ENCODE measurements at regions not wholly inside any gene's neighbourhood (a gene's known extent, or its start where the extent isn't known, plus 50 kb on each side); places are given as distances from the start of the nearest gene placed in this dataset.

DNA sequence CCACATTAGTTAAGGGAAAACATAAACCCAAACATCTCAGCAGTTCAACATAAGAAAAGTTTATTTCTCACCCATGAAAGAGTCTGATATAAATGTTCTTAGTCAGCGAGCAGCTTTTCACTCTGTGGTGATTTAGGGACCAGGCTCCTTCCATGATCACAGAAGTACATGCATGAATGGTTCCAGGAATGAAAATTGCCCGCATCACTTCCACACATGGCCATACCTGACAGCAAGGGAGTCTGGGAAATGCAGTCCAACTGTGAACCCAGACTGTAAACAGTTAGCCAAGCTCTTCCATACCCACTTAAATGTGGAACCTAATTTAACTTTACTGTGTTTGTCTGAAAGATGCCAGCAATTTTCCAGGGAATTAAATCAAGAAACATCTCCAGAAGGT is 353.9 kb downstream of the HACE1 start:
- Histone ChIP-seq H3K36me3 (ENCODE audit: control insufficient read depth in 4 of 4, insufficient read depth in 3 of 4, low read depth in 1 of 4, low read length in 3 of 4) (no peaks in the 10 kb centered on the region), H3K9ac (ENCODE audit: low read depth in 1 of 2, low read length in 2 of 2) (no peak overlapping the region), H3K4me1 (ENCODE audit: control insufficient read depth in 4 of 4, insufficient read depth in 4 of 4, low read length in 3 of 4) (no peaks in the 10 kb centered on the region), H3K27ac (ENCODE audit: low read depth in 1 of 2, low read length in 2 of 2) (no peak overlapping the region), H3K27me3 (ENCODE audit: control insufficient read depth in 4 of 4, insufficient read depth in 4 of 4, low read length in 3 of 4) (no peaks in the 10 kb centered on the region), H3K9me3 (ENCODE audit: control insufficient read depth in 4 of 4, low read length in 3 of 4) (no peaks in the 10 kb centered on the region), H3K4me3 (ENCODE audit: low read depth in 1 of 3, low read length in 3 of 3) (no peak overlapping the region)
- WGBS, result 86% methylated on average over 2 of the region's 2 CpGs
- DNase-seq (ENCODE audit: low spot score), result no peak
- TF ChIP-seq GABPA (IDR thresholded peaks at IDR 0.05 in 1 of 2, conservative IDR thresholded peaks at IDR 0.05 in 1 of 2) (no peak), SP1 (IDR thresholded peaks at IDR 0.05) (no peak), MAX (IDR thresholded peaks at IDR 0.05) (no peak), TAF1 (conservative IDR thresholded peaks at IDR 0.05) (no peak), YY1 (IDR thresholded peaks at IDR 0.05) (no peak), HNF4A (conservative IDR thresholded peaks at IDR 0.05) (no peak), FOXA1 (IDR thresholded peaks at IDR 0.05) (no peak), RAD21 (IDR thresholded peaks at IDR 0.05) (no peak), JUND (IDR thresholded peaks at IDR 0.05) (no peak), FOXA2 (IDR thresholded peaks at IDR 0.05) (no peak), HNF4G (IDR thresholded peaks at IDR 0.05) (no peak), EGR1 (IDR thresholded peaks at IDR 0.05; ENCODE audit: low read depth in 2 of 2) (no peak)
- TF ChIP-seq, protein P1, sequence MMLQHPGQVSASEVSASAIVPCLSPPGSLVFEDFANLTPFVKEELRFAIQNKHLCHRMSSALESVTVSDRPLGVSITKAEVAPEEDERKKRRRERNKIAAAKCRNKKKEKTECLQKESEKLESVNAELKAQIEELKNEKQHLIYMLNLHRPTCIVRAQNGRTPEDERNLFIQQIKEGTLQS (IDR thresholded peaks at IDR 0.05), result no peak
- TF ChIP-seq, protein P2, sequence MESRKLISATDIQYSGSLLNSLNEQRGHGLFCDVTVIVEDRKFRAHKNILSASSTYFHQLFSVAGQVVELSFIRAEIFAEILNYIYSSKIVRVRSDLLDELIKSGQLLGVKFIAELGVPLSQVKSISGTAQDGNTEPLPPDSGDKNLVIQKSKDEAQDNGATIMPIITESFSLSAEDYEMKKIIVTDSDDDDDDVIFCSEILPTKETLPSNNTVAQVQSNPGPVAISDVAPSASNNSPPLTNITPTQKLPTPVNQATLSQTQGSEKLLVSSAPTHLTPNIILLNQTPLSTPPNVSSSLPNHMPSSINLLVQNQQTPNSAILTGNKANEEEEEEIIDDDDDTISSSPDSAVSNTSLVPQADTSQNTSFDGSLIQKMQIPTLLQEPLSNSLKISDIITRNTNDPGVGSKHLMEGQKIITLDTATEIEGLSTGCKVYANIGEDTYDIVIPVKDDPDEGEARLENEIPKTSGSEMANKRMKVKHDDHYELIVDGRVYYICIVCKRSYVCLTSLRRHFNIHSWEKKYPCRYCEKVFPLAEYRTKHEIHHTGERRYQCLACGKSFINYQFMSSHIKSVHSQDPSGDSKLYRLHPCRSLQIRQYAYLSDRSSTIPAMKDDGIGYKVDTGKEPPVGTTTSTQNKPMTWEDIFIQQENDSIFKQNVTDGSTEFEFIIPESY (IDR thresholded peaks at IDR 0.05), result no peak
- TF ChIP-seq, protein P3, sequence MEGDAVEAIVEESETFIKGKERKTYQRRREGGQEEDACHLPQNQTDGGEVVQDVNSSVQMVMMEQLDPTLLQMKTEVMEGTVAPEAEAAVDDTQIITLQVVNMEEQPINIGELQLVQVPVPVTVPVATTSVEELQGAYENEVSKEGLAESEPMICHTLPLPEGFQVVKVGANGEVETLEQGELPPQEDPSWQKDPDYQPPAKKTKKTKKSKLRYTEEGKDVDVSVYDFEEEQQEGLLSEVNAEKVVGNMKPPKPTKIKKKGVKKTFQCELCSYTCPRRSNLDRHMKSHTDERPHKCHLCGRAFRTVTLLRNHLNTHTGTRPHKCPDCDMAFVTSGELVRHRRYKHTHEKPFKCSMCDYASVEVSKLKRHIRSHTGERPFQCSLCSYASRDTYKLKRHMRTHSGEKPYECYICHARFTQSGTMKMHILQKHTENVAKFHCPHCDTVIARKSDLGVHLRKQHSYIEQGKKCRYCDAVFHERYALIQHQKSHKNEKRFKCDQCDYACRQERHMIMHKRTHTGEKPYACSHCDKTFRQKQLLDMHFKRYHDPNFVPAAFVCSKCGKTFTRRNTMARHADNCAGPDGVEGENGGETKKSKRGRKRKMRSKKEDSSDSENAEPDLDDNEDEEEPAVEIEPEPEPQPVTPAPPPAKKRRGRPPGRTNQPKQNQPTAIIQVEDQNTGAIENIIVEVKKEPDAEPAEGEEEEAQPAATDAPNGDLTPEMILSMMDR (IDR thresholded peaks at IDR 0.05; ENCODE audit: low read depth, low read length, missing input control), result no peak

GRCh38 chr6:104500265-104500664 is 359.5 kb downstream of the HACE1 start:
- no peak overlapping the region for H3K9ac ChIP-seq (ENCODE audit: low read depth in 1 of 2, low read length in 2 of 2)
- no peak overlapping the region for H3K27ac ChIP-seq (ENCODE audit: low read depth in 1 of 2, low read length in 2 of 2)
- H3K4me1 ChIP-seq (ENCODE audit: control insufficient read depth in 4 of 4, insufficient read depth in 4 of 4, low read length in 3 of 4), result no peaks in the 10 kb centered on the region
- peaks cover 0 to 2% (median 0%) of the 10 kb centered on the region in 4 donors for H3K27me3 ChIP-seq (ENCODE audit: control insufficient read depth in 4 of 4, insufficient read depth in 4 of 4, low read length in 3 of 4)
- no peak for TF ChIP-seq HNF4A (conservative IDR thresholded peaks at IDR 0.05)
- H3K9me3 ChIP-seq (ENCODE audit: control insufficient read depth in 4 of 4, low read length in 3 of 4), result no peaks in the 10 kb centered on the region
- H3K4me3 ChIP-seq (ENCODE audit: low read depth in 1 of 3, low read length in 3 of 3), result no peak overlapping the region
- WGBS, result 92% methylated on average over 2 of the region's 2 CpGs
- no peaks in the 10 kb centered on the region for H3K36me3 ChIP-seq (ENCODE audit: control insufficient read depth in 4 of 4, insufficient read depth in 3 of 4, low read depth in 1 of 4, low read length in 3 of 4)
- DNase-seq (ENCODE audit: low spot score), result no peak

DNA sequence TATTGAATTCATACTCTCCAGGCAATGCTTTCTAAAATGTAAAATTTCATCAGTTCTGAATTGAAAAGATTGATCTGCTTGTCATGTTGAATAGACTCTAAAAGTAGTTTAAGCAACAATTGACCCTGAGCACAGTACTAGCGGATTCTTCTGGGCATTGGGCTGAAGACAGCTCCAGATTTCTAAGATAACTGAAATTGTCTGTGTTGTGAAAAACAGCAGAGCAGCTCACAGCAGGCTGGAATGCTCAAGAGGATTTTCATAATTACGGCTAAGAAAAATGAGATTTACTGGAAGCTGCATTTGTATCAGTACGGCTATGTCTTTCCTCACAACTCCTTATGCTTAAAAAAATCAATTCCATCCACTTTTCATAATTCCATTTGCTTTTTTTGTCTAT is 373.7 kb downstream of the HACE1 start:
- Histone ChIP-seq H3K9me3 (ENCODE audit: control insufficient read depth in 4 of 4, low read length in 3 of 4) (no peaks in the 10 kb centered on the region), H3K4me1 (ENCODE audit: control insufficient read depth in 4 of 4, insufficient read depth in 4 of 4, low read length in 3 of 4) (no peaks in the 10 kb centered on the region), H3K4me3 (ENCODE audit: low read depth in 1 of 3, low read length in 3 of 3) (no peak overlapping the region), H3K9ac (ENCODE audit: low read depth in 1 of 2, low read length in 2 of 2) (no peak overlapping the region), H3K27me3 (ENCODE audit: control insufficient read depth in 4 of 4, insufficient read depth in 4 of 4, low read length in 3 of 4) (peaks cover 0 to 3% (median 0%) of the 10 kb centered on the region in 4 donors), H3K36me3 (ENCODE audit: control insufficient read depth in 4 of 4, insufficient read depth in 3 of 4, low read depth in 1 of 4, low read length in 3 of 4) (no peaks in the 10 kb centered on the region), H3K27ac (ENCODE audit: low read depth in 1 of 2, low read length in 2 of 2) (no peak overlapping the region)
- DNase-seq (ENCODE audit: low spot score), result no peak
- TF ChIP-seq JUND (IDR thresholded peaks at IDR 0.05) (no peak), TAF1 (conservative IDR thresholded peaks at IDR 0.05) (no peak), YY1 (IDR thresholded peaks at IDR 0.05) (no peak), EGR1 (IDR thresholded peaks at IDR 0.05; ENCODE audit: low read depth in 2 of 2) (no peak), RXRA (IDR thresholded peaks at IDR 0.05) (no peak)
- TF ChIP-seq, protein P1 (IDR thresholded peaks at IDR 0.05), result no peak
- WGBS, result 75% methylated on average over 3 of the region's 3 CpGs

Data from liver (tissue), 8 donors.